ENCODE measurements at regions not wholly inside any gene's neighbourhood (a gene's known extent, or its start where the extent isn't known, plus 50 kb on each side); places are given as distances from the start of the nearest gene placed in this dataset.

DNA sequence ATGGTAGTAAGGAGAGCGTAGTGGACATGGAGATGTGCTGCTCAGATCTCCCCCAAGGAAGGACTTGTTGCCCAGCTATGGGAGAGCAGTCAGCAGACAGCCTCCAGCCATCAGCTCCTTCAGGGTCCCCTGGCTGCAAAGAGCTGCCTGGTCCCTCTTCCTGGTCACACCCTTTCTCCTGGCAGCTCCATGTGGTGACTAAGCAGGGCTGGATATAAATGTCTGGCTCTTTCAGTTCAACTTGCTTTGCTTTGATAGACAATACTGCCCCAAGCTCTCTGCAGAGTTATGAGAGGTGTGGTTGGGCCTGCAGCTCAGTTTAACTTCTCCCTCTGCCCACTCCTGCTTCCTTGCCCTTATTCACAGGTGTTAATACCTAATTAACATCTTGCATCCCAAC, 64.1 kb upstream of the DDR1 start (continued):
- TF ChIP-seq ZNF282 (CRISPR knock-in tag; IDR thresholded peaks at IDR 0.05) (no peak), MAFG (tag; conservative IDR thresholded peaks at IDR 0.05) (peak; percentile 29; the same call in 1 of the 2 replicates), ILK (tag; IDR thresholded peaks at IDR 0.05; ENCODE audit: borderline replicate concordance, low read depth) (no peak), GTF2E2 (tag; IDR thresholded peaks at IDR 0.05) (no peak), MBD2 (IDR thresholded peaks at IDR 0.05; ENCODE audit: borderline replicate concordance, low read depth) (no peak), L3MBTL2 (IDR thresholded peaks at IDR 0.05) (0 out of 2 replicates have a peak, but pooled peaks have one; percentile 12), PPARD (CRISPR knock-in tag; IDR thresholded peaks at IDR 0.05) (no peak), BRD9 (IDR thresholded peaks at IDR 0.05; ENCODE audit: low read depth, partially characterized antibody) (no peak), SMAD3 (CRISPR knock-in tag; conservative IDR thresholded peaks at IDR 0.05) (no peak), ZEB2 (IDR thresholded peaks at IDR 0.05) (no peak), MCM3 (IDR thresholded peaks at IDR 0.05) (no peak), FOXP1 (CRISPR knock-in tag; IDR thresholded peaks at IDR 0.05) (no peak), FOXM1 (IDR thresholded peaks at IDR 0.05; ENCODE audit: low read depth) (no peak), FOXM1 (CRISPR knock-in tag; IDR thresholded peaks at IDR 0.05; ENCODE audit: low read depth) (no peak), ZNF778 (CRISPR knock-in tag; IDR thresholded peaks at IDR 0.05) (no peak), NCOA2 (IDR thresholded peaks at IDR 0.05; ENCODE audit: partially characterized antibody in 2 of 2) (no peak), RBM15 (IDR thresholded peaks at IDR 0.05; ENCODE audit: insufficient read depth, low read length) (no peak), RB1 (IDR thresholded peaks at IDR 0.05; ENCODE audit: low read depth) (no peak)
- TF ChIP-seq, protein P1, sequence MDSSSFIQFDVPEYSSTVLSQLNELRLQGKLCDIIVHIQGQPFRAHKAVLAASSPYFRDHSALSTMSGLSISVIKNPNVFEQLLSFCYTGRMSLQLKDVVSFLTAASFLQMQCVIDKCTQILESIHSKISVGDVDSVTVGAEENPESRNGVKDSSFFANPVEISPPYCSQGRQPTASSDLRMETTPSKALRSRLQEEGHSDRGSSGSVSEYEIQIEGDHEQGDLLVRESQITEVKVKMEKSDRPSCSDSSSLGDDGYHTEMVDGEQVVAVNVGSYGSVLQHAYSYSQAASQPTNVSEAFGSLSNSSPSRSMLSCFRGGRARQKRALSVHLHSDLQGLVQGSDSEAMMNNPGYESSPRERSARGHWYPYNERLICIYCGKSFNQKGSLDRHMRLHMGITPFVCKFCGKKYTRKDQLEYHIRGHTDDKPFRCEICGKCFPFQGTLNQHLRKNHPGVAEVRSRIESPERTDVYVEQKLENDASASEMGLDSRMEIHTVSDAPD (CRISPR knock-in tag; IDR thresholded peaks at IDR 0.05), result no peak
- TF ChIP-seq, protein P2, sequence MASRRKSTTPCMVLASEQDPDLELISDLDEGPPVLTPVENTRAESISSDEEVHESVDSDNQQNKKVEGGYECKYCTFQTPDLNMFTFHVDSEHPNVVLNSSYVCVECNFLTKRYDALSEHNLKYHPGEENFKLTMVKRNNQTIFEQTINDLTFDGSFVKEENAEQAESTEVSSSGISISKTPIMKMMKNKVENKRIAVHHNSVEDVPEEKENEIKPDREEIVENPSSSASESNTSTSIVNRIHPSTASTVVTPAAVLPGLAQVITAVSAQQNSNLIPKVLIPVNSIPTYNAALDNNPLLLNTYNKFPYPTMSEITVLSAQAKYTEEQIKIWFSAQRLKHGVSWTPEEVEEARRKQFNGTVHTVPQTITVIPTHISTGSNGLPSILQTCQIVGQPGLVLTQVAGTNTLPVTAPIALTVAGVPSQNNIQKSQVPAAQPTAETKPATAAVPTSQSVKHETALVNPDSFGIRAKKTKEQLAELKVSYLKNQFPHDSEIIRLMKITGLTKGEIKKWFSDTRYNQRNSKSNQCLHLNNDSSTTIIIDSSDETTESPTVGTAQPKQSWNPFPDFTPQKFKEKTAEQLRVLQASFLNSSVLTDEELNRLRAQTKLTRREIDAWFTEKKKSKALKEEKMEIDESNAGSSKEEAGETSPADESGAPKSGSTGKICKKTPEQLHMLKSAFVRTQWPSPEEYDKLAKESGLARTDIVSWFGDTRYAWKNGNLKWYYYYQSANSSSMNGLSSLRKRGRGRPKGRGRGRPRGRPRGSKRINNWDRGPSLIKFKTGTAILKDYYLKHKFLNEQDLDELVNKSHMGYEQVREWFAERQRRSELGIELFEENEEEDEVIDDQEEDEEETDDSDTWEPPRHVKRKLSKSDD (conservative IDR thresholded peaks at IDR 0.05; ENCODE audit: low read length), result no peak
- TF ChIP-seq, protein P3, sequence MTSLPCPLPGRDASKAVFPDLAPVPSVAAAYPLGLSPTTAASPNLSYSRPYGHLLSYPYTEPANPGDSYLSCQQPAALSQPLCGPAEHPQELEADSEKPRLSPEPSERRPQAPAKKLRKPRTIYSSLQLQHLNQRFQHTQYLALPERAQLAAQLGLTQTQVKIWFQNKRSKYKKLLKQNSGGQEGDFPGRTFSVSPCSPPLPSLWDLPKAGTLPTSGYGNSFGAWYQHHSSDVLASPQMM (CRISPR knock-in tag; IDR thresholded peaks at IDR 0.05), result no peak
- TF ChIP-seq, protein P4, sequence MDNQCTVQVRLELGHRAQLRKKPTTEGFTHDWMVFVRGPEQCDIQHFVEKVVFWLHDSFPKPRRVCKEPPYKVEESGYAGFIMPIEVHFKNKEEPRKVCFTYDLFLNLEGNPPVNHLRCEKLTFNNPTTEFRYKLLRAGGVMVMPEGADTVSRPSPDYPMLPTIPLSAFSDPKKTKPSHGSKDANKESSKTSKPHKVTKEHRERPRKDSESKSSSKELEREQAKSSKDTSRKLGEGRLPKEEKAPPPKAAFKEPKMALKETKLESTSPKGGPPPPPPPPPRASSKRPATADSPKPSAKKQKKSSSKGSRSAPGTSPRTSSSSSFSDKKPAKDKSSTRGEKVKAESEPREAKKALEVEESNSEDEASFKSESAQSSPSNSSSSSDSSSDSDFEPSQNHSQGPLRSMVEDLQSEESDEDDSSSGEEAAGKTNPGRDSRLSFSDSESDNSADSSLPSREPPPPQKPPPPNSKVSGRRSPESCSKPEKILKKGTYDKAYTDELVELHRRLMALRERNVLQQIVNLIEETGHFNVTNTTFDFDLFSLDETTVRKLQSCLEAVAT (IDR thresholded peaks at IDR 0.05), result no peak
- TF ChIP-seq, protein P5, sequence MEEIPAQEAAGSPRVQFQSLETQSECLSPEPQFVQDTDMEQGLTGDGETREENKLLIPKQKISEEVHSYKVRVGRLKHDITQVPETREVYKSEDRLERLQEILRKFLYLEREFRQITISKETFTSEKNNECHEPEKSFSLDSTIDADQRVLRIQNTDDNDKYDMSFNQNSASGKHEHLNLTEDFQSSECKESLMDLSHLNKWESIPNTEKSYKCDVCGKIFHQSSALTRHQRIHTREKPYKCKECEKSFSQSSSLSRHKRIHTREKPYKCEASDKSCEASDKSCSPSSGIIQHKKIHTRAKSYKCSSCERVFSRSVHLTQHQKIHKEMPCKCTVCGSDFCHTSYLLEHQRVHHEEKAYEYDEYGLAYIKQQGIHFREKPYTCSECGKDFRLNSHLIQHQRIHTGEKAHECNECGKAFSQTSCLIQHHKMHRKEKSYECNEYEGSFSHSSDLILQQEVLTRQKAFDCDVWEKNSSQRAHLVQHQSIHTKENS (CRISPR knock-in tag; IDR thresholded peaks at IDR 0.05), result no peak

All from K562 (cell line).